Panc1 (cell line): ENCODE measurements at regions not wholly inside any gene's neighbourhood (a gene's known extent, or its start where the extent isn't known, plus 50 kb on each side); places are given as distances from the start of the nearest gene placed in this dataset.

Source experiments
- ATAC-seq: fragments of 200-7000 bp; cut with Tn5 transposase; 2 replicates; pipeline ENCODE4 v1.9.1; 2020; ENCODE audit warnings: mild to moderate bottlenecking, moderate library complexity
- BruUV-seq: library from RNA; stranded (reverse); fragments of 400-500 nt; replicated peaks from 2 replicates; lab custom pipeline; 2021; lab: Mats Ljungman, UMichigan
- CTCF ChIA-PET: fragments of 300-600 bp; sonication (Branson Sonifier 250); formaldehyde crosslinking; loops from one replicate; lab custom pipeline; 2022; ENCODE audit warnings: antibody characterized with exemption; lab: Charles Lee
- POLR2A ChIA-PET: fragments of 300-600 bp; sonication (Branson Sonifier 250); formaldehyde crosslinking; loops from one replicate; lab custom pipeline; 2022; ENCODE audit warnings: antibody characterized with exemption; lab: Charles Lee
- DNase-seq: peaks from one replicate; pipeline ENCODE4 v3.0.0-alpha.2; 2010; ENCODE audit warnings: low read depth, low spot score
- H3K27ac ChIP-seq: 2 replicates; pipeline ENCODE4 v1.5.1; 2011; ENCODE audit warnings: mild to moderate bottlenecking, low read length, inconsistent platforms
- H3K27me3 ChIP-seq: fragments of 200-500 bp; sonication (Bioruptor generic); 2 replicates; pipeline ENCODE4 v1.6.0; 2014; ENCODE audit warnings: low read length, inconsistent platforms; ENCODE audit not compliant: control insufficient read depth, insufficient read depth
- H3K36me3 ChIP-seq: fragments of 200-500 bp; sonication (Bioruptor generic); 2 replicates; pipeline ENCODE4 v1.5.1; 2014; ENCODE audit warnings: inconsistent platforms, mild to moderate bottlenecking, low read length, moderate library complexity; ENCODE audit not compliant: control insufficient read depth, insufficient read depth
- H3K4me1 ChIP-seq: 2 replicates; pipeline ENCODE4 v1.5.1; 2011; ENCODE audit warnings: inconsistent platforms, mild to moderate bottlenecking, low read length, moderate library complexity; ENCODE audit not compliant: control insufficient read depth, insufficient read depth
- H3K4me3 ChIP-seq, 2 experiments: 2 replicates each; pipeline ENCODE4 v1.5.1; 2011 to 2012; ENCODE audit warnings: low read depth in 2 of 2, low read length in 2 of 2, mild to moderate bottlenecking in 2 of 2, inconsistent platforms in 1 of 2, moderate library complexity in 1 of 2
- H3K9me3 ChIP-seq: fragments of 200-500 bp; sonication (Bioruptor generic); 2 replicates; pipeline ENCODE4 v1.5.1; 2014; ENCODE audit warnings: low read depth, mild to moderate bottlenecking, inconsistent platforms, low read length, moderate library complexity; ENCODE audit not compliant: control insufficient read depth, insufficient read depth
- POLR2AphosphoS5 ChIP-seq: IDR thresholded peaks from 2 replicates; pipeline ENCODE4 v1.6.1; 2012; ENCODE audit warnings: mild to moderate bottlenecking, low read depth, low read length, moderate library complexity
- REST ChIP-seq, 2 experiments: IDR thresholded peaks; 2 replicates each; pipeline ENCODE4 v1.6.1; 2011 to 2012; ENCODE audit warnings: low read depth in 2 of 2, control low read depth in 1 of 2, low read length in 1 of 2, mild to moderate bottlenecking in 1 of 2, moderate library complexity in 1 of 2; ENCODE audit not compliant: insufficient read depth in 1 of 2
- SIN3A ChIP-seq: IDR thresholded peaks from 2 replicates; pipeline ENCODE4 v1.6.1; 2012; ENCODE audit warnings: low read depth, mild to moderate bottlenecking, low read length, moderate library complexity, borderline replicate concordance; ENCODE audit not compliant: insufficient read depth
- TCF7L2 ChIP-seq: IDR thresholded peaks from 2 replicates; pipeline ENCODE4 v1.6.1; 2011; ENCODE audit warnings: mild to moderate bottlenecking, low read depth, low read length, inconsistent platforms
- in situ Hi-C: cut with HindIII; loops from 2 replicates; pipeline ENCODE4 v1.10.0; 2016; ENCODE audit warnings: low sequenced_read_pairs, low pct_unique_long_range_greater_than_20kb
- intact Hi-C: fragments of 100-400 bp; cut with micrococcal nuclease; formaldehyde crosslinking; loops from one replicate; pipeline ENCODE4 v1.10.0; 2022; ENCODE audit not compliant: unreplicated experiment
- TF ChIP-seq, protein P1 (sequence below): fragments of 450-650 bp; IDR thresholded peaks from 2 replicates; pipeline ENCODE4 v1.5.1; 2017; ENCODE audit warnings: mild to moderate bottlenecking

DNA sequence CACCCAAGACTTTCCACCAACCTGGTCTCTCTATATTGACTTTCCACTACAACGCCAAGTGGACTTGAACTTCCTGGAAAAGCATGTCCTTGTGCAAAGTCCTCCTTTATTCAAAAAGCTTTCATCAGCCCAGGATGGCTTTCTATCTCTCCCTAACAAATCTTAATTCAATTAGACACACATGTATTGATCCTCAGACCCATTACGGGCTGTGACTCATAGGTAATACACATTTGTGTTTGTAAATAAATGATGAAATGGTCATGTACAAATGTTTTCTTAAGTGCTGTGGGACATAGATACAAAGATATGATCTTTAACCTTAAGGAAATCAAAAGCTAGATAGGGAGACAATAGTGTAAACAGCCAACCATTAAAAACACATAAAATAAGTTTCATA, 1189.7 kb downstream of the EFNB2 start:
- Histone ChIP-seq H3K36me3 (no peaks in the 10 kb centered on the region), H3K27me3 (no peaks in the 10 kb centered on the region), H3K4me3 (no peak overlapping the region), H3K9me3 (no peaks in the 10 kb centered on the region), H3K4me1 (no peaks in the 10 kb centered on the region), H3K27ac (no peak overlapping the region)
- no peak for ATAC-seq
- no peak for DNase-seq
- ChIA-PET CTCF (no interaction called here), POLR2A (no interaction called here)
- no peak for TF ChIP-seq SIN3A
- TF ChIP-seq, protein P1, sequence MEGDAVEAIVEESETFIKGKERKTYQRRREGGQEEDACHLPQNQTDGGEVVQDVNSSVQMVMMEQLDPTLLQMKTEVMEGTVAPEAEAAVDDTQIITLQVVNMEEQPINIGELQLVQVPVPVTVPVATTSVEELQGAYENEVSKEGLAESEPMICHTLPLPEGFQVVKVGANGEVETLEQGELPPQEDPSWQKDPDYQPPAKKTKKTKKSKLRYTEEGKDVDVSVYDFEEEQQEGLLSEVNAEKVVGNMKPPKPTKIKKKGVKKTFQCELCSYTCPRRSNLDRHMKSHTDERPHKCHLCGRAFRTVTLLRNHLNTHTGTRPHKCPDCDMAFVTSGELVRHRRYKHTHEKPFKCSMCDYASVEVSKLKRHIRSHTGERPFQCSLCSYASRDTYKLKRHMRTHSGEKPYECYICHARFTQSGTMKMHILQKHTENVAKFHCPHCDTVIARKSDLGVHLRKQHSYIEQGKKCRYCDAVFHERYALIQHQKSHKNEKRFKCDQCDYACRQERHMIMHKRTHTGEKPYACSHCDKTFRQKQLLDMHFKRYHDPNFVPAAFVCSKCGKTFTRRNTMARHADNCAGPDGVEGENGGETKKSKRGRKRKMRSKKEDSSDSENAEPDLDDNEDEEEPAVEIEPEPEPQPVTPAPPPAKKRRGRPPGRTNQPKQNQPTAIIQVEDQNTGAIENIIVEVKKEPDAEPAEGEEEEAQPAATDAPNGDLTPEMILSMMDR: no peak
- TF ChIP-seq REST (IDR thresholded peaks at IDR 0.05; ENCODE audit: insufficient read depth in 1 of 2, low read depth in 2 of 2, low read length in 1 of 2): no peak
- TF ChIP-seq TCF7L2: no peak
- TF ChIP-seq POLR2AphosphoS5: no peak
- in situ Hi-C loops (no loop called here), intact Hi-C loops (no loop called here)
- no TSS peak for BruUV-seq

DNA sequence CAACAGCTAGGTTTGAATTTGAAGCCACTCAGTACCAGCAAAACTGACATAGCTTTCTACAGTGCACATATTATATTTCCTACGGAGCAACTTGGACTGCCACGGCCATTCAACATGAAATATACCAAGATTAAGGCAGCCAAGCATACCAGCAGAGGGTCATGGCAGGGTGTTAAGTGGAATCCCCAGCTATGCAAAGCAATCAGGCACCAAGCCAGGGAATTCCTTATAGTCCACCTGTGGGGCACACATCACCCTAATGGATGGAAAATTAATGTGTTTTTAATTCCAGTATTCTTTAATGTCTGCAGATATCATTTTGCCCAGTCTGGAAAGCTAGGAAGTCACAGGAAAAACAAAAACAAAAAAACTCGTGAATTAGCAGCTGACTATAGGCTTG, 1190.3 kb downstream of the EFNB2 start:
- no peak overlapping the region for H3K4me3 ChIP-seq
- ATAC-seq: no peak
- TF ChIP-seq REST (IDR thresholded peaks at IDR 0.05; ENCODE audit: insufficient read depth in 1 of 2, low read depth in 2 of 2, low read length in 1 of 2) (no peak), TCF7L2 (no peak), POLR2AphosphoS5 (no peak), SIN3A (no peak)
- TF ChIP-seq, protein P1: no peak
- DNase-seq: no peak
- no peaks in the 10 kb centered on the region for H3K9me3 ChIP-seq
- no peak overlapping the region for H3K27ac ChIP-seq
- in situ Hi-C loops (no loop called here), intact Hi-C loops (no loop called here)
- H3K36me3 ChIP-seq: no peaks in the 10 kb centered on the region
- H3K27me3 ChIP-seq: no peaks in the 10 kb centered on the region
- BruUV-seq: no TSS peak
- ChIA-PET POLR2A (no interaction called here), CTCF (no interaction called here)
- H3K4me1 ChIP-seq: no peaks in the 10 kb centered on the region
